Activated CD4-positive, alpha-beta T cell treated with anti-CD3 and anti-CD28 coated beads for 1 hour (primary cell): ENCODE measurements at regions not wholly inside any gene's neighbourhood (a gene's known extent, or its start where the extent isn't known, plus 50 kb on each side); places are given as distances from the start of the nearest gene placed in this dataset.
"Not testable (repeated sequence)": the region's sequence is repeated elsewhere in the genome, so short reads cannot be mapped to it uniquely, and the experiment has no call there.

Source experiments
- DNase-seq: peaks from one replicate; pipeline ENCODE4 v3.0.0-alpha.2; 2020

GRCh38 chr13:76600081-76600480, 286.1 kb downstream of the KCTD12 start:
- DNase-seq: no peak

DNA sequence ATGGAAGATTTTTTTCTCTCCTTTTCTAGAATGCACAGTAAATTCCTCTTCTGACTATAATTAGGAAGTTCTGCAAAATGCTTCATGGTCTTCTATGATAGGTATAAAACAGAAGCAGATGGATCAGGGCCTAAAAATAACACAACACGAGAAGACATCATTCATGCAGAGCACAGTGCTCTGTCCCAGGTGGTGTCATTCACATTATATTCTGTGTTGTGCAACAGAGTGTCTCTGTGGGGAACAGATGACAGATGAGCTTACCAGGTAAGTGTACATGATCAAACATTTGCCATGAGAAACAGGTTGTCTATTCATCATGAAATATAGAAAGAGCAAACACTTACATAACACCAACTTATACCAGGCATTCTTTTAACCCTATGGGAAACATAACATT, 288.3 kb downstream of the KCTD12 start:
- DNase-seq: no peak

- DNase-seq: no peak
Observed at GRCh38 chr13:76596216-76596615, 290.0 kb downstream of the KCTD12 start.

- no peak for DNase-seq
Observed at GRCh38 chr13:76594435-76594834, 291.8 kb downstream of the KCTD12 start.

DNA sequence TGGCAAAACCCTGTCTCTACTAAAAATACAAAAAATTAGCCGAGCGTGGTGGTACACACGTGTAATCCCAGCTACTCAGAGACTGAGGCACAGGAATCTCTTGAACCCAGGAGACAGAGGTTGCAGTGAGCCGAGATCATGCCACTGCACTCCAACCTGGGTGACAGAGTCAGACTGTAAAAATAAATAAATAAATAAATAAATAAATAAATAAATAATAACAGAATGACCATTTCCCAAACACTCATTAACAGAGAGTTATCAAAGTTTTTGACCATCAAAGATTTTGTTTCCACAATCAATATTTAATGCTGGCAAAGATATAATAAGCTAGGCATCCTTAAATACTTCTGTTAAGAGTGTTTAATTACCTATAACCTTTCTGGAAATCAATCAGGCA, 299.4 kb downstream of the KCTD12 start:
- no peak for DNase-seq

DNA sequence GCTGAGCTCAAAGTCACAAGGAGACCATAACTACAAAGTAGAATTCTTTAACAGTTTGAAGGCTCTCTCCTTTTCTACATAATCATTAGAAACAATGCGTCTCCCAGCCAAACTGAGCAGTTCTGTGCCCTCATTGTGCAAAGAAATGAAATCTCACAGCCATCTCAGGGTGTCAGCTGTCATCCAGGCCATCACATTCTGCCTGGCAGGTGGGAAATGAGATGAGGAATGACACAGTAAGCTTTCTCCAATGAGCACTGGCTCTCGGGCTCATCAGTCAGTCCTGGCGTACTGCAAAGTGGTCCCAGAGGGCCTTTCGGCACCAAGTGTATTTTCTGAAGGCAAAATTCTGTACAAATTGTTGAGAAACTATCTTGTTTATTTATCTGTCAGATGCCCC, 306.5 kb downstream of the KCTD12 start:
- DNase-seq: no peak

GRCh38 chr13:76575634-76576033, 310.6 kb downstream of the KCTD12 start:
- not testable (repeated sequence) for DNase-seq

DNA sequence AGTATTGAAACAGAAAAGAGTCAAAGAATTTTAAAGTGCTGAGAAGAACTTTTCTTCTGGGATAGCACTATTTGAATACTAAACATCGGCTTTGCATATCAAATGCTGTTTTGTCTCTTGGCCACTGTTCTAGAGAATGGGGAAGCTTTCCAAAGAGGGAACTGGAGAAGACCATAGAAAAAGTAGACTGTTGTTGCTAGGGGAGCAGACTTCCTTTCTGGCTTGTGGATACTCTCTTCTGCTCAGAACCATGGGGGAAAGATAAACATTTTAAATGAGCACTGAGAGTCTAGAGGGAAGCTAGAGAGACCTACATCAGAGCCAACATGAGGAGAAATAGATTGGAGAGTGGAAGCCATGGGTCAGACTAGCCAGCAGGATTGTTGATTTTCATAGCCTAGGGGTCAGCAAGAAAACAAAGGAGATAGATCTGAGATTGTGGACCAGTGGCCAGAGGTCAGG, 315.7 kb downstream of the KCTD12 start:
- DNase-seq: no peak

DNA sequence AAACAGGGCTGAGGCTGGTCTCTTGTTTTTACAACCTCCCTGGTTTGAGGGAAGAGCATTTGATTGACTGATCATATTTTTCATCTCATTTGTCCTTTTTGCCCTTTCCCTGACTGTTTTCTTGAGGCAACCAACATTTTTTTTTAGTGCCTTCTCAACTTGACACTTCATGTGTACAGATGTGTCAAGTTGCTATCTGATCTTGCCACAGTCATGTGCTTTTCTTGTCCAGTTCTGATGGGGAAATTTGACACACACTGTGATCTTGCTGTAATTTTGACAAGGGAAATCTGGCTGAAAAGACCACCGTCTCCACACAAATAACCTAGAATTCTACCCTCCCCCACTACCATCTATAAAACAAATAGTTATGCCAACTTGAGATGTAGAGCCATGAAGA, 329.6 kb downstream of the KCTD12 start:
- DNase-seq: no peak

DNA sequence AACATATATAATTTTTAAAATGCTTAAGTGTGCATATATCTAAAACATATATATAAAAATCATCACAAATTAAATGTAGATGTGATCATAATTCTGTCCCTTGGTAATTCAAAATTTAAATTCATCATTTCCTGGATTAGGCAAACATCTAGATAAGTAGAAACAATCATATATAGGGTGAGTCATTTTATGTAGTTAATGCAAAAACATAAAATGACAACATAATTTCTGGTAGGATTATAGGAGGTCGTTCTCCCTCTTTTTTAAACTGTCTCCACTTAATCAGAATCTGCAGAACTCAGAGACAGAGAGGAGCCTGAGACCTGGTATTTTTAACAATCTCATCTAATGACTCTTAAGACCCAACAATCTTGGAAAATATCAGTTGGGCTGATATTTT, 333.4 kb downstream of the KCTD12 start:
- no peak for DNase-seq

DNA sequence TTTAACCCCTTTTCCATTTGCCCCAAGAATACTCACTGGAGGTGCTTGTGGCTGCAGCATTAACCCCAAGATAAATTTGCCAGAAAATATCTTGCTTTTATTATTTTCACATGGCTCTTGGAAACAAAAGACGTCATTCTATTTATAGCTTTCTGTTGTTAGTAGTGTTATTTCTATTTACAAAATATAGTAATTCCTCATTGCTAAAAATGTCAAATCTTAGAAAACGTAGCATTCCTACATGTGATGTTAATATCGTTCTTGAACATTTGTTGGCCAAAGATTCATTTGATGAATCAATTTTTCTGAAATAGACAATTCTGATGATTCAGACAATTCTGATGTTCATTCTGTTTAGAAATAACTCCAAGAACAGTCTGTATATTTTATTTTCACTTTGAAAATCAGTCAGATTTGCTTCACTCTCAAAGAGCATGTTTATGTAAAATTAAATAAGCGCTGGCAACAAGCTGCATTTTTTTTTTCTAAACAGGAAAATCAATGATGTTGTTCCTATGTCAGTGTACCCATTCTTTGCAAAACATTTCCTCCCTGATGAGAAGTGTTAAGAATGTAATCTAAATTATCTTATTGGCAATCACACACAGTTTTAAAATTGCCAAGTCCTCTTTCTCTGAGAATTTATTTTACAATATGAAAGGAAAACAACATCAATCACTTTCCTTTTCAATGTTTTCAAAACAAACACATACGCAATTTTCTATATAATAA, 334.0 kb downstream of the KCTD12 start:
- no peak for DNase-seq

- no peak for DNase-seq
Observed at GRCh38 chr13:76542176-76542575, 344.0 kb downstream of the KCTD12 start.

DNA sequence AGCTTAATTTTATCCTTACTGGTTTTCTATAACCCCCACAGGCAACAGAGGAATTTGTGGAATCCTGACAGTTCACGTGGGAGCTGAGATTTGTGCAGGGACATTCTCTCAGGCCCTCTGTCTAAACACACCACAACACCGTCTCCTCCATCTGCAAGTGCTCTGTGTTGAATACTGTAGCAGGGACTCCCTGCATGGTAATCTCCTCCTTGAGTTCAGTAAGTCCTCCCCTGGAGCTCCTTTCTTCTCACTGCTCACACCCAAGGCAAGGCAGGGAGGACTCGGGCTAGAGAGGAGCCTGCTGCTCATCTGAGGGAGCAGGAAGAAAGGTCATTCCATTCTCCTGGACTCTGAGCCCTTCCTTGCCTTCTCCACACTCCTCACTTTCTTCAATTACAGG, 348.2 kb downstream of the KCTD12 start:
- no peak for DNase-seq

- DNase-seq: no peak
Observed at GRCh38 chr13:76533251-76533650, 353.0 kb downstream of the KCTD12 start.

GRCh38 chr13:76527041-76527440, 359.2 kb downstream of the KCTD12 start:
- no peak for DNase-seq

GRCh38 chr13:76523740-76524340, 362.4 kb downstream of the KCTD12 start:
- DNase-seq: no peak

DNA sequence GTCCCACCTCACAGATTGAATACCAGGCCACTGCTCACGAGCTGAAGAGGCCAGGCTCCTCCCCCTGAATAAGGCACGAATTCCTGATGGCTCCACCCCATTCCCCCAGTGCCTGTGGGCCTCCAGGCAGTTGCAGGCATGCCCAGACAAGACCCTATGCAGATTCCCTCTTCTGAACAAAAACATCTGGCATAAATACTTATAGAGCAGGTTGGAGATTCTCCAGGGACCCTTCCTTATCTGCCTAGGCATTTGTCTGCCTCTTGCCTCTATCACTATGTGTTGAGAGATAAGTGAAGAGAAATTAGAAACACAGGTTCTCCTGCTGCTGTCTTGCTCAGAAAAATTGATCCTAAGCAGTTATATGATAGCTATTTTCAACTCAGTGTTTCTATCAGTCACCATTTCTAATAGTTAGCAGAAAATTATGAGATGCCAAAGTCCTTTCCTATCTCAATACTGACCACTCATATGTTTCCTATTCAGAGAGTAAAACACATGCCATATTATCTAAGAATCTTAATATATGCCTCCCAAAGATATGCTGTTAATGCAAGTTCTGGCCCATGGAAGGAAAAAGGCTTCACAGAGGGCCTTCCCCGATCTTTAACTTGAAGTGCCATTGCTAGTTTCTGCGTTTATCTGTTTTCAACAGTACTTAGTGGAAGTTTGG, 364.0 kb downstream of the KCTD12 start:
- no peak for DNase-seq

DNA sequence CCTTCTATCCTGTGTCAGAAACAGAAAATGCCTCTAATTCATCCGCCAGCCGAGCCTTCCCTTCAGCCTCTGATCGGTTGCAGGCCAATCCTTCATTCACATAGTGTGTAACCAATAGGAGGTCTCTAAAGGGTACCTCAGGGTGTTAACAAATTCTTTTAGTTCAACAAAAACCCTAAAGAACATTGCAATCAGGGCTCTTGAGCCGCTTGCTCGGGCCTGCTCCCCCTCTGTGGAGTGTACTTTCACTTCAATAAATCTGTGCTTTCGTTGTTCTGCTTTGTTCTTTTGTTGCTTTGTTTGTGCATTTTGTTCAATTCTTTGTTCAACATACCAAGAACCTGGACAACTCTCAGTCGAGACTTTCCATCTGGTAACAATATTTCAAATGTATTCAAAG, 366.5 kb downstream of the KCTD12 start:
- no peak for DNase-seq

DNA sequence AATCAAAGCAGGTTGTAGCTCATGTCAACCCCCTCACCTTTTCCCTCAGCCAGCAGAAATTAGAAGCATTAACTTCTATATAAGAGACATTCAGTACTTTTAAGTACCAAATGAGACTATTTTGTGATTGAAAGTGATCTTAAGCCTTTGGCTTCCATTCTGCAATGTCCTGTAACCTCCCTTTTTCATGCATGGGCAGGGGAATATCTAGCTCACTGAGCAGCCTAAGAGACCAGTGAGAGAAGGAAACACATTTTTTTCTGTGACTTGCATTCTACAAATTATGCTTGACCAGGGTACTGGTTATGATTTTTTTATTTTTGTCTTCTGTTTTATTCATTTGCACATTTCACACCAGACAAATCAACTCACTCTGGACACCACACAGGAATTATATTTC, 369.6 kb downstream of the KCTD12 start:
- no peak for DNase-seq

GRCh38 chr13:76516013-76516412, 370.2 kb downstream of the KCTD12 start:
- no peak for DNase-seq

DNA sequence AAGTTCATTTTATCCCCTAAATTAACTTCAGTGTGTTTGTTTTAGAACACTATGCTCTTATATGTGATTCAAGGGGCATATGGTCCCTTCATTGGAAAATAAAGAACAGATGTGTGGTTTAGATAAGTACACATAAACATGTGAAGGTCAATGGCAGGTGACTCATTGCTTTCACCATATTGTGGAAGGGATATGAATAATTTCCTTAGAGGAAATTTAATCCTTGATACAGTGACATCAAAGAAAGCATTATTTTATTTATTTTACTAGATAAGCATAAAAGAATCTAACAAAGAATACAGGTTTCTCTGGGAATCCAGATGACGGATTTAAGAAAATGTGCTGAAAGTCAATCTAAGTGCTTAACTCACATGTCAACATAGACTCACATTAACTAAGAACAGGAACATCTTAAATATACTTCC, 373.5 kb downstream of the KCTD12 start:
- no peak for DNase-seq

- DNase-seq: no peak
Observed at GRCh38 chr13:76505437-76505836, 380.8 kb downstream of the KCTD12 start.

GRCh38 chr13:76503766-76504165, 382.4 kb downstream of the KCTD12 start:
- DNase-seq: no peak

DNA sequence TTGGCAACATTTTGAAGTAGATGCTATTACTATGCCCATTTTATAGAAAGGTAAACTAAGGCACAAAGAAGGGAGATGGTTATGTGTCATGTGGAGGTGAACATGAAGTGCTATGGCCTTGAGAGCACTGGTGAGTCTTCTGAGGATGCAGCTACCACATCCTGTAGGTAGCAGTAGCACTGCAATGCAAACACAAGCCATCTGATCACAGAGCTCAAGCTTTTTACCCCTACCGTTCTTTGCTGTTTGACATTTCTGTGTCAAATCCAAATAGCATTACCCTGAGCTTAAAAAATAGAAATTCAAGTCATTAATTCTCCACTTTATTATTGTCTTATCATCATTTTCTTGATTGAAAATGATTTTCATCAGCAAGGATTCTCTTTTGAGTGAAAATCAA, 382.9 kb downstream of the KCTD12 start:
- DNase-seq: no peak
